Esophagus muscularis mucosa (tissue), 4 donors: ENCODE measurements at regions not wholly inside any gene's neighbourhood (a gene's known extent, or its start where the extent isn't known, plus 50 kb on each side); places are given as distances from the start of the nearest gene placed in this dataset.

Experiments used
- DNase-seq: peaks from one replicate; pipeline ENCODE4 v3.0.0-alpha.2; 2017; ENCODE audit errors: extremely low spot score
- H3K27ac ChIP-seq, 4 donors: fragments of 200-600 bp; sonication (generic); replicated peaks in 1 of 4; 1 replicate in 3 of 4; 2 replicates in 1 of 4; pipeline ENCODE4 v1.5.1; 2016 to 2019; ENCODE audit warnings: mild to moderate bottlenecking in 1 of 4
- H3K27me3 ChIP-seq, 4 donors: fragments of 200-600 bp; sonication (generic); one replicate each; pipeline versions ENCODE4 v1.5.1 to v1.6.0; 2016 to 2019
- H3K36me3 ChIP-seq, 4 donors: fragments of 200-600 bp; sonication (generic); one replicate each; pipeline ENCODE4 v1.5.1; 2016 to 2019
- H3K4me1 ChIP-seq, 4 donors: fragments of 200-600 bp; sonication (generic); one replicate each; pipeline ENCODE4 v1.5.1; 2016 to 2019
- H3K4me3 ChIP-seq, 4 donors: fragments of 200-600 bp; sonication (generic); 1 replicate in 2 of 4; 2 replicates in 2 of 4; pipeline ENCODE4 v1.5.1; 2016 to 2019; ENCODE audit warnings: mild to moderate bottlenecking in 4 of 4, moderate library complexity in 1 of 4
- H3K9me3 ChIP-seq, 4 donors: fragments of 200-600 bp; sonication (generic); 1 replicate in 3 of 4; 2 replicates in 1 of 4; pipeline ENCODE4 v1.5.1; 2016 to 2019
- EP300 ChIP-seq: sonication (generic); formaldehyde crosslinking; IDR thresholded peaks from one replicate; pipeline ENCODE4 v1.6.1; 2017; ENCODE audit warnings: antibody characterized with exemption
- POLR2A ChIP-seq: fragments of 450-650 bp; IDR thresholded peaks from one replicate; pipeline ENCODE4 v1.6.1; 2017; ENCODE audit warnings: antibody characterized with exemption, moderate library complexity, mild to moderate bottlenecking, low read depth
- POLR2AphosphoS5 ChIP-seq, 2 donors: sonication (generic); formaldehyde crosslinking; IDR thresholded peaks; one replicate each; pipeline ENCODE4 v1.6.1; 2017; ENCODE audit warnings: antibody characterized with exemption in 2 of 2
- WGBS: methylation state at CpG from one replicate; pipeline ENCODE4 v1.1.5; 2018; 5-methylcytosine and 5-hydroxymethylcytosine counted together
- intact Hi-C: fragments of 100-400 bp; cut with DNase I; formaldehyde crosslinking; loops from one replicate; pipeline ENCODE4 v1.15.1; 2023
- TF ChIP-seq, protein P1 (sequence below), 3 experiments: fragments of 200-600 bp in 2 of 3; fragments of 450-650 bp in 1 of 3; sonication (generic) in 2 of 3; IDR thresholded peaks; one replicate each; pipeline ENCODE4 v1.5.1; 2017 to 2019; ENCODE audit warnings: antibody characterized with exemption in 3 of 3, mild to moderate bottlenecking in 2 of 3, moderate library complexity in 1 of 3

GRCh38 chr5:21236971-21237427 lies 1249.0 kb upstream of the CDH18 start:
- DNase-seq, result no peak
- Histone ChIP-seq H3K27me3 (no peaks in the 10 kb centered on the region), H3K36me3 (no peaks in the 10 kb centered on the region), H3K4me1 (peaks cover 0 to 9% (median 0%) of the 10 kb centered on the region in 4 donors), H3K4me3 (no peak overlapping the region), H3K9me3 (no peaks in the 10 kb centered on the region), H3K27ac (no peak overlapping the region)
- 16% methylated on average over 2 of the region's 2 CpGs for WGBS
- intact Hi-C loops, result no loop called here
- TF ChIP-seq POLR2AphosphoS5 (IDR thresholded peaks at IDR 0.05), result no peak
- TF ChIP-seq, protein P1, sequence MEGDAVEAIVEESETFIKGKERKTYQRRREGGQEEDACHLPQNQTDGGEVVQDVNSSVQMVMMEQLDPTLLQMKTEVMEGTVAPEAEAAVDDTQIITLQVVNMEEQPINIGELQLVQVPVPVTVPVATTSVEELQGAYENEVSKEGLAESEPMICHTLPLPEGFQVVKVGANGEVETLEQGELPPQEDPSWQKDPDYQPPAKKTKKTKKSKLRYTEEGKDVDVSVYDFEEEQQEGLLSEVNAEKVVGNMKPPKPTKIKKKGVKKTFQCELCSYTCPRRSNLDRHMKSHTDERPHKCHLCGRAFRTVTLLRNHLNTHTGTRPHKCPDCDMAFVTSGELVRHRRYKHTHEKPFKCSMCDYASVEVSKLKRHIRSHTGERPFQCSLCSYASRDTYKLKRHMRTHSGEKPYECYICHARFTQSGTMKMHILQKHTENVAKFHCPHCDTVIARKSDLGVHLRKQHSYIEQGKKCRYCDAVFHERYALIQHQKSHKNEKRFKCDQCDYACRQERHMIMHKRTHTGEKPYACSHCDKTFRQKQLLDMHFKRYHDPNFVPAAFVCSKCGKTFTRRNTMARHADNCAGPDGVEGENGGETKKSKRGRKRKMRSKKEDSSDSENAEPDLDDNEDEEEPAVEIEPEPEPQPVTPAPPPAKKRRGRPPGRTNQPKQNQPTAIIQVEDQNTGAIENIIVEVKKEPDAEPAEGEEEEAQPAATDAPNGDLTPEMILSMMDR (IDR thresholded peaks at IDR 0.05), result no peak

- intact Hi-C loops, result no loop called here
- H3K9me3 ChIP-seq, result no peaks in the 10 kb centered on the region
- H3K4me1 ChIP-seq, result peaks cover 0 to 9% (median 0%) of the 10 kb centered on the region in 4 donors
- no peak for TF ChIP-seq EP300
- TF ChIP-seq, protein P1 (IDR thresholded peaks at IDR 0.05), result no peak
- no peak for TF ChIP-seq POLR2AphosphoS5 (IDR thresholded peaks at IDR 0.05)
- no peak for TF ChIP-seq POLR2A
- H3K4me3 ChIP-seq, result no peak overlapping the region
- H3K27me3 ChIP-seq, result no peaks in the 10 kb centered on the region
- H3K27ac ChIP-seq, result no peak overlapping the region
- 92% methylated on average over 1 of the region's 1 CpG for WGBS
- no peak for DNase-seq
- H3K36me3 ChIP-seq, result no peaks in the 10 kb centered on the region
These were observed 1248.1 kb upstream of the CDH18 start for GRCh38 chr5:21236104-21236503.

DNA sequence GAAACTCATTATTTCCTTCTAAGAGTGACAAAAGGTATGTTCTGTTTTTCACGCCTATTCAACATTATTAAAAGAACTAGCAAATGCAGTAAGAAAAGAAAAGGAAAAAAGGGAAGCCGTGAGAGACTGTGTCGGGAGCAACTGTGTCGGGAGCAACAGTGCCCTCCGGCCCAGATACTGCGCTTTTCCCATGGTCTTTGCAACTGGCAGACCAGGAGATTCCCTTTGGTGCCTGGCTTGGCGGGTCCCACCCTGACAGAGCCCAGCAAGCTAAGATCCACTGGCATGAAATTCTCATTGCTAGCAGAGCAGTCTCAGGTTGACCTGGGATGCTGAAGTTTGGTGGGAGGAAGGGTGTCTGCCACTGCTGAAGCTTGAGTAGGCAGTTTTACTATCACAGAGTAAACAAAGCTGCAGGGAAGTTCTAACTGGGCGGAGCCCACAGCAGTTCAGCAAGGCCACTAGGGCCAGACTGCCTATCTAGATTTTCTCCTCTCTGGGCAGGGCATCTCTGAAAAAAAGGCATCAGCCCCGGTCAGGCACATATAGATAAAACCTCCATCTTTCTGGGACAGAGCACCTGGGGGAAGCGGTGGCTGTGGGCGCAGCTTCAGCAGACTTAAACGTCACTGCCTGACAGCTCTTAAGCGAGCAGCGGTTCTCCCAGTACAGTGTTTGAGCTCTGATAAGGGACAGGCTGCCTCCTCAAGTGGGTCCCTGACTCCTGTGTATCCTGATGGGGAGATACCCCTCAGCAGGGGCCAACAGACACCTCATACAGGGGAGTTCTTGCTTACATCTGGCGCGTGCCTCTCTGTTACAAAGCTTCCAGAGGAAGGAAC lies 1237.4 kb upstream of the CDH18 start:
- H3K27ac ChIP-seq, result no peak overlapping the region
- DNase-seq, result no peak
- no peaks in the 10 kb centered on the region for H3K9me3 ChIP-seq
- H3K27me3 ChIP-seq, result no peaks in the 10 kb centered on the region
- 87% methylated on average over 16 of the region's 16 CpGs for WGBS
- intact Hi-C loops, result no loop called here
- no peaks in the 10 kb centered on the region for H3K4me1 ChIP-seq
- TF ChIP-seq POLR2A (no peak), EP300 (no peak), POLR2AphosphoS5 (IDR thresholded peaks at IDR 0.05) (no peak)
- TF ChIP-seq, protein P1 (IDR thresholded peaks at IDR 0.05), result no peak
- no peaks in the 10 kb centered on the region for H3K36me3 ChIP-seq
- no peak overlapping the region for H3K4me3 ChIP-seq

GRCh38 chr5:21221616-21222015 lies 1233.6 kb upstream of the CDH18 start:
- Histone ChIP-seq H3K4me3 (no peak overlapping the region), H3K27me3 (no peaks in the 10 kb centered on the region), H3K9me3 (no peaks in the 10 kb centered on the region), H3K4me1 (no peaks in the 10 kb centered on the region), H3K27ac (no peak overlapping the region), H3K36me3 (no peaks in the 10 kb centered on the region)
- DNase-seq, result no peak
- WGBS, result 67% methylated on average over 1 of the region's 1 CpG
- intact Hi-C loops, result no loop called here
- TF ChIP-seq POLR2A (no peak), EP300 (no peak), POLR2AphosphoS5 (IDR thresholded peaks at IDR 0.05) (no peak)
- TF ChIP-seq, protein P1 (IDR thresholded peaks at IDR 0.05), result no peak
